HepG2 (cell line): ENCODE measurements at regions not wholly inside any gene's neighbourhood (a gene's known extent, or its start where the extent isn't known, plus 50 kb on each side); places are given as distances from the start of the nearest gene placed in this dataset.

ENCODE experiments used
- ATAC-seq: fragments of 200-7000 bp; cut with Tn5 transposase; 3 replicates; pipeline ENCODE4 v1.9.1; 2020; ENCODE audit warnings: mild to moderate bottlenecking, moderate library complexity
- BruUV-seq: library from RNA; stranded (reverse); fragments of 400-500 nt; replicated peaks from 2 replicates; lab custom pipeline; 2021; lab: Mats Ljungman, UMichigan
- CTCF ChIA-PET: fragments of 300-600 bp; formaldehyde crosslinking; extraction: SDS; loops from one replicate; lab custom pipeline; 2021; ENCODE audit warnings: low total read pairs, inconsistent platforms, low intra/inter-chr PET ratio; lab: Yijun Ruan, JAX
- POLR2A ChIA-PET: fragments of 350-600 bp; sonication (Branson Sonifier 250); formaldehyde crosslinking; loops from one replicate; lab custom pipeline; 2020; ENCODE audit warnings: antibody characterized with exemption, inconsistent platforms; lab: Yijun Ruan, JAX
- DNase-seq: peaks from one replicate; pipeline ENCODE4 v3.0.0-alpha.2; 2015; ENCODE audit warnings: low spot score
- FAIRE-seq: peaks from 3 replicates; lab custom pipeline; 2011; peaks lifted over from hg19 to GRCh38; lab: Jason Lieb, UNC
- H2AFZ ChIP-seq: one replicate; pipeline ENCODE4 v1.6.1; 2011; ENCODE audit warnings: low read length, inconsistent platforms
- H3K27ac ChIP-seq: fragments of 300-600 bp; 3 replicates; pipeline ENCODE4 v1.8.0; 2011; ENCODE audit warnings: mixed run types, mild to moderate bottlenecking, mixed read lengths, low read length, inconsistent platforms; ENCODE audit not compliant: insufficient read depth; ENCODE audit errors: extremely low read length
- H3K27me3 ChIP-seq, 2 experiments: fragments of 200-600 bp in 1 of 2; 2 replicates in 1 of 2; 3 replicates in 1 of 2; pipeline versions ENCODE4 v1.6.0 to v1.8.0; 2011; ENCODE audit warnings: low read length in 2 of 2, mild to moderate bottlenecking in 2 of 2, moderate library complexity in 2 of 2, inconsistent platforms in 1 of 2; ENCODE audit not compliant: insufficient read depth in 2 of 2, control insufficient read depth in 1 of 2
- H3K36me3 ChIP-seq, 2 experiments: fragments of 200-600 bp in 1 of 2; replicated peaks in 1 of 2; 2 replicates in 1 of 2; 3 replicates in 1 of 2; pipeline versions ENCODE4 v1.5.1 to v1.8.0; 2011; ENCODE audit warnings: low read length in 2 of 2, inconsistent platforms in 1 of 2; ENCODE audit not compliant: insufficient read depth in 2 of 2, control insufficient read depth in 1 of 2
- H3K4me1 ChIP-seq: 2 replicates; pipeline ENCODE4 v1.5.1; 2012; ENCODE audit warnings: low read length, inconsistent platforms; ENCODE audit not compliant: insufficient read depth
- H3K4me2 ChIP-seq: 2 replicates; pipeline ENCODE4 v1.6.0; 2011; ENCODE audit warnings: low read depth, low read length, inconsistent platforms
- H3K4me3 ChIP-seq, 3 experiments: fragments of 200-600 bp in 1 of 3; sonication (generic), shearing (Covaris generic) in 1 of 3; replicated peaks in 1 of 3; 2 replicates each; pipeline ENCODE4 v1.5.1; 2011 to 2016; ENCODE audit warnings: low read length in 3 of 3, inconsistent platforms in 2 of 3, low read depth in 2 of 3, mild to moderate bottlenecking in 2 of 3, control low read depth in 1 of 3, mixed read lengths in 1 of 3; ENCODE audit not compliant: insufficient read depth in 1 of 3
- H3K79me2 ChIP-seq: one replicate; pipeline ENCODE4 v1.6.1; 2011; ENCODE audit warnings: low read length, inconsistent platforms; ENCODE audit not compliant: insufficient read depth
- H3K9ac ChIP-seq: 2 replicates; pipeline ENCODE4 v1.6.0; 2011; ENCODE audit warnings: mild to moderate bottlenecking, low read depth, low read length, inconsistent platforms; ENCODE audit not compliant: insufficient read depth
- H3K9me3 ChIP-seq: 2 replicates; pipeline ENCODE4 v1.5.1; 2012; ENCODE audit warnings: mild to moderate bottlenecking, low read length
- H4K20me1 ChIP-seq: 2 replicates; pipeline ENCODE4 v1.6.0; 2011; ENCODE audit warnings: inconsistent platforms, mild to moderate bottlenecking, low read length, moderate library complexity; ENCODE audit not compliant: insufficient read depth
- IRF2 ChIP-seq: IDR thresholded peaks from 2 replicates; pipeline ENCODE4 v1.6.1; 2018; ENCODE audit warnings: missing genetic modification reagents, missing compliant biosample characterization
- MIER2 ChIP-seq: IDR thresholded peaks from 2 replicates; pipeline ENCODE4 v1.6.1; 2016; ENCODE audit warnings: missing biosample characterization, missing genetic modification reagents
- NCOA2 ChIP-seq: sonication (generic); formaldehyde crosslinking; IDR thresholded peaks from 2 replicates; pipeline ENCODE4 v1.8.0; 2022; ENCODE audit warnings: inconsistent platforms
- THYN1 ChIP-seq: sonication (generic); formaldehyde crosslinking; IDR thresholded peaks from 2 replicates; pipeline ENCODE4 v1.8.1; 2023; ENCODE audit warnings: low read depth, mild to moderate bottlenecking, moderate library complexity, missing genetic modification reagents, borderline replicate concordance
- ZNF3 ChIP-seq: IDR thresholded peaks from 2 replicates; pipeline ENCODE4 v1.7.0; 2017; ENCODE audit warnings: inconsistent platforms
- ZNF326 ChIP-seq: sonication (generic); formaldehyde crosslinking; IDR thresholded peaks from 2 replicates; pipeline ENCODE4 v1.4.0; 2020; ENCODE audit warnings: missing genetic modification reagents, borderline replicate concordance
- ZNF333 ChIP-seq: sonication (generic); formaldehyde crosslinking; IDR thresholded peaks from 2 replicates; pipeline ENCODE4 v1.4.0; 2020; ENCODE audit warnings: mild to moderate bottlenecking, missing genetic modification reagents, borderline replicate concordance
- ZNF367 ChIP-seq: sonication (generic); formaldehyde crosslinking; IDR thresholded peaks from 2 replicates; pipeline ENCODE4 v1.4.0; 2020; ENCODE audit warnings: missing genetic modification reagents, borderline replicate concordance
- ZNF510 ChIP-seq: sonication (generic); formaldehyde crosslinking; IDR thresholded peaks from 2 replicates; pipeline ENCODE4 v1.4.0; 2020; ENCODE audit warnings: low read depth, mild to moderate bottlenecking, missing genetic modification reagents
- ZNF543 ChIP-seq: sonication (generic); formaldehyde crosslinking; IDR thresholded peaks from 2 replicates; pipeline ENCODE4 v1.4.0; 2020; ENCODE audit warnings: mild to moderate bottlenecking, missing genetic modification reagents
- ZNF552 ChIP-seq: sonication (generic); formaldehyde crosslinking; IDR thresholded peaks from 2 replicates; pipeline ENCODE4 v1.9.0; 2022; ENCODE audit warnings: missing genetic modification reagents, mild to moderate bottlenecking, borderline replicate concordance
- ZNF567 ChIP-seq: sonication (generic); formaldehyde crosslinking; IDR thresholded peaks from 2 replicates; pipeline ENCODE4 v1.8.1; 2023; ENCODE audit warnings: mild to moderate bottlenecking, missing genetic modification reagents, borderline replicate concordance
- WGBS: methylation state at CpG from one replicate; pipeline ENCODE4 v1.1.6; 2017; ENCODE audit warnings: low lambda C conversion rate; 5-methylcytosine and 5-hydroxymethylcytosine counted together
- in situ Hi-C: cut with HindIII; loops from 2 replicates; pipeline ENCODE4 v1.10.0; 2017; ENCODE audit warnings: low pct_unique_long_range_greater_than_20kb; ENCODE audit not compliant: extremely low pct_ligation_motif_present
- intact Hi-C: fragments of 100-400 bp; cut with micrococcal nuclease; formaldehyde crosslinking; loops from one replicate; pipeline ENCODE4 v1.10.0; 2022; ENCODE audit not compliant: unreplicated experiment
- TF ChIP-seq, protein P1 (sequence below): sonication (generic); formaldehyde crosslinking; IDR thresholded peaks from 2 replicates; pipeline ENCODE4 v1.4.0; 2020; ENCODE audit warnings: missing genetic modification reagents, mild to moderate bottlenecking, borderline replicate concordance
- TF ChIP-seq, protein P2 (sequence below): sonication (generic); formaldehyde crosslinking; IDR thresholded peaks from 2 replicates; pipeline ENCODE4 v1.5.1; 2020; ENCODE audit warnings: mild to moderate bottlenecking, missing genetic modification reagents, borderline replicate concordance
- TF ChIP-seq, protein P3 (sequence below): sonication (generic); formaldehyde crosslinking; IDR thresholded peaks from 2 replicates; pipeline ENCODE4 v1.5.0; 2020; ENCODE audit warnings: missing genetic modification reagents

DNA sequence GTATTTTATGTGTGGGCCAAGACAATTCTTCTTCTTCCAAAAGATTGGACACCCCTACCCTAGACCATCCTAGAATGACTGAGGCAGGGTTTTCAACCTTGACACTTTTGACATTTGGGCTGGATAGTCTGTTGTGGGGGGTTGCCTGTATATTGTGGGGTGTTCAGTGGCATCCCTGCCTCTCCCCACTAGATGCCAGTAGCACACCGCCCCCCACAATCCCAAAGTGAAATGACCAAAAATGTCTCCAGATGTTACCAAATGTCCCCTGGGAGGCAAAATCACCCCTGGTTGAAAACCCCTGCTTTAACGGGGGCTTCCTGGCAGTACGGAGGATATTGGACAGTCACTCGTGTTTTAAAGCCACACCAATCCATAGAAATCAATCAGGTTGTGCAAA lies 219.6 kb downstream of the PHETA1 start:
- Histone ChIP-seq H4K20me1 (no peaks in the 10 kb centered on the region), H3K27me3 (peaks cover 3 to 30% of the 10 kb centered on the region in 2 experiments; a peak in 3 of 5 replicates), H3K4me2 (no peak overlapping the region), H3K27ac (no peak overlapping the region), H3K9me3 (no peaks in the 10 kb centered on the region), H3K4me1 (no peaks in the 10 kb centered on the region), H2AFZ (no peak overlapping the region), H3K4me3 (no peak overlapping the region), H3K9ac (no peak overlapping the region), H3K79me2 (no peaks in the 10 kb centered on the region), H3K36me3 (no peaks in the 10 kb centered on the region)
- WGBS: 0% methylated on average over 4 of the region's 4 CpGs
- intact Hi-C loops (no loop called here), in situ Hi-C loops (no loop called here)
- BruUV-seq: no TSS peak
- ATAC-seq (no peak), DNase-seq (no peak), FAIRE-seq (no peak)
- ChIA-PET CTCF (no interaction called here), POLR2A (no interaction called here)
- no peak for TF ChIP-seq ZNF367 (CRISPR knock-in tag)
- TF ChIP-seq THYN1 (CRISPR knock-in tag): no peak
- TF ChIP-seq, protein P1, sequence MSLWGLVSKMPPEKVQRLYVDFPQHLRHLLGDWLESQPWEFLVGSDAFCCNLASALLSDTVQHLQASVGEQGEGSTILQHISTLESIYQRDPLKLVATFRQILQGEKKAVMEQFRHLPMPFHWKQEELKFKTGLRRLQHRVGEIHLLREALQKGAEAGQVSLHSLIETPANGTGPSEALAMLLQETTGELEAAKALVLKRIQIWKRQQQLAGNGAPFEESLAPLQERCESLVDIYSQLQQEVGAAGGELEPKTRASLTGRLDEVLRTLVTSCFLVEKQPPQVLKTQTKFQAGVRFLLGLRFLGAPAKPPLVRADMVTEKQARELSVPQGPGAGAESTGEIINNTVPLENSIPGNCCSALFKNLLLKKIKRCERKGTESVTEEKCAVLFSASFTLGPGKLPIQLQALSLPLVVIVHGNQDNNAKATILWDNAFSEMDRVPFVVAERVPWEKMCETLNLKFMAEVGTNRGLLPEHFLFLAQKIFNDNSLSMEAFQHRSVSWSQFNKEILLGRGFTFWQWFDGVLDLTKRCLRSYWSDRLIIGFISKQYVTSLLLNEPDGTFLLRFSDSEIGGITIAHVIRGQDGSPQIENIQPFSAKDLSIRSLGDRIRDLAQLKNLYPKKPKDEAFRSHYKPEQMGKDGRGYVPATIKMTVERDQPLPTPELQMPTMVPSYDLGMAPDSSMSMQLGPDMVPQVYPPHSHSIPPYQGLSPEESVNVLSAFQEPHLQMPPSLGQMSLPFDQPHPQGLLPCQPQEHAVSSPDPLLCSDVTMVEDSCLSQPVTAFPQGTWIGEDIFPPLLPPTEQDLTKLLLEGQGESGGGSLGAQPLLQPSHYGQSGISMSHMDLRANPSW (CRISPR knock-in tag): no peak
- TF ChIP-seq ZNF567 (CRISPR knock-in tag): no peak
- TF ChIP-seq ZNF326 (CRISPR knock-in tag): no peak
- TF ChIP-seq MIER2 (CRISPR knock-in tag): no peak
- TF ChIP-seq IRF2 (CRISPR knock-in tag): no peak
- no peak for TF ChIP-seq ZNF333 (CRISPR knock-in tag)
- TF ChIP-seq ZNF543 (CRISPR knock-in tag): no peak
- TF ChIP-seq ZNF3 (CRISPR knock-in tag): no peak
- TF ChIP-seq ZNF552 (CRISPR knock-in tag): no peak
- no peak for TF ChIP-seq ZNF510 (CRISPR knock-in tag)
- TF ChIP-seq, protein P2, sequence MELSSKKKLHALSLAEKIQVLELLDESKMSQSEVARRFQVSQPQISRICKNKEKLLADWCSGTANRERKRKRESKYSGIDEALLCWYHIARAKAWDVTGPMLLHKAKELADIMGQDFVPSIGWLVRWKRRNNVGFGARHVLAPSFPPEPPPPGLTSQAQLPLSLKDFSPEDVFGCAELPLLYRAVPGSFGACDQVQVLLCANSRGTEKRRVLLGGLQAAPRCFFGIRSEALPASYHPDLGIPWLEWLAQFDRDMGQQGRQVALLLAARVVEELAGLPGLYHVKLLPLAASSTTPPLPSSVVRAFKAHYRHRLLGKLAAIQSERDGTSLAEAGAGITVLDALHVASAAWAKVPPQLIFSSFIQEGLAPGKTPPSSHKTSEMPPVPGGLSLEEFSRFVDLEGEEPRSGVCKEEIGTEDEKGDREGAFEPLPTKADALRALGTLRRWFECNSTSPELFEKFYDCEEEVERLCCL (CRISPR knock-in tag): no peak
- no peak for TF ChIP-seq NCOA2 (CRISPR knock-in tag)
- TF ChIP-seq, protein P3, sequence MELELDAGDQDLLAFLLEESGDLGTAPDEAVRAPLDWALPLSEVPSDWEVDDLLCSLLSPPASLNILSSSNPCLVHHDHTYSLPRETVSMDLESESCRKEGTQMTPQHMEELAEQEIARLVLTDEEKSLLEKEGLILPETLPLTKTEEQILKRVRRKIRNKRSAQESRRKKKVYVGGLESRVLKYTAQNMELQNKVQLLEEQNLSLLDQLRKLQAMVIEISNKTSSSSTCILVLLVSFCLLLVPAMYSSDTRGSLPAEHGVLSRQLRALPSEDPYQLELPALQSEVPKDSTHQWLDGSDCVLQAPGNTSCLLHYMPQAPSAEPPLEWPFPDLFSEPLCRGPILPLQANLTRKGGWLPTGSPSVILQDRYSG (CRISPR knock-in tag): no peak
